ENCODE measurements at regions not wholly inside any gene's neighbourhood (a gene's known extent, or its start where the extent isn't known, plus 50 kb on each side); places are given as distances from the start of the nearest gene placed in this dataset.

- no peak for DNase-seq (ENCODE audit: low read depth in 3 of 3, low spot score in 1 of 3)
Measured at GRCh38 chr6:113623129-113623528, 234.0 kb upstream of the MARCKS start.

GRCh38 chr6:113625850-113626249, 231.3 kb upstream of the MARCKS start:
- DNase-seq (ENCODE audit: low read depth in 3 of 3, low spot score in 1 of 3) = no peak

DNA sequence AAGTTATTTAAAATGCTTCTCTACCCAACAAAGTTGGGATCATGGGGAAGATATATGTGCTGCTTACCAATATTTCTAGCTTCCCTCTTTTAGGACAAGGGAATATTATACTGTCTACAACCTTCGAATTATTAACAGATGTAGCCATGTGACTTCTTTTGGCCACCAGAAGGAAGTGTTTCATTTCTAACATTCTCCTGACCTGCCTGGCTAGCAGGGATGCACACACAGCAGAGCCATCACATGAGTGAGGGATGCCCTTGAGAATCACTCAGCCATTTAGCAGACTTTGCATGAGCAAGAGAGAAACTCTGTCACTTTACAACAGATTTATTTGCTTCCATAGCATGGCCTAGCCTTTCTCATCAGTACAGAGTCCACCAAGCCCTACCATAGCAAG, 230.7 kb upstream of the MARCKS start:
- no peak for DNase-seq (ENCODE audit: low read depth in 3 of 3, low spot score in 1 of 3)

DNA sequence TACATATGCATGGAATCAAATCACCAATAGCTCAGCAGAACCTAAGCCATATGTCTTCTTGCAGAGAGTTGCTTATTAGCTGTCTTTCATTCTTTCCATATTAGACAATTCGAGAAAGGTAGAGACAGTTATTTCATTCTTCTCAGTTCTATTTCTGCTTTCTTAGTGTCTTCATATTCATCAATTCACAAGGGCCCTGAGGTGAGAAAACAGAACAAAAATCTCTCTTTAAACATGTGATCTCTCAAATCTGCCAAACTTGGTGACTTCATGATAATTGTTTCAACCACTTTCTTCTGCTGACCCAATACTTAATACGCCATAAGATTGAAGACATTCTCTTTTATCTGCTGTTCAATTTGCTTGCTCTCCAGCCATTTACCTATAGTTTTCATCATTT, 229.7 kb upstream of the MARCKS start:
- DNase-seq (ENCODE audit: low read depth in 3 of 3, low spot score in 1 of 3) = no peak

DNA sequence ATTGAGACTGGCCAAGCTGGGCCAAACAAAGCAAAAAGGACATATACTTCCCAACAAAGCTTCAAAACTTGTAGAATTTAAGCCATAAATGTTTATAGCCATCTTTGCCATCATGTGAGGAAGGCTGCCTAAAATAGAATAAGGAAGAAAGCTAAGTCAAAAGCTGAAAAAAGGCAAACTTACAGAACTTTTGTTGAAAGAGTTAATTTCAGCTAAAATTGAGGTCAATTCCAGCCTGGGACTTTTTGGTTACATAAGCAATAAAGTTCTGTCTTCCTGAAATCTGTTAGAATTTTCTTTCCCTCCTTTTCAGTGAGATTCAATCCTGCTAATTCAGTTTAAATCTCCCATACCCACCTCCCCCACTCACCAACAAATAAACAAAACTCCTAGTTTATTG, 227.9 kb upstream of the MARCKS start:
- no peak for DNase-seq (ENCODE audit: low read depth in 3 of 3, low spot score in 1 of 3)

- DNase-seq (ENCODE audit: low read depth in 3 of 3, low spot score in 1 of 3) = no peak
Measured at GRCh38 chr6:113629975-113630737, 227.0 kb upstream of the MARCKS start.

GRCh38 chr6:113630738-113631535, 226.2 kb upstream of the MARCKS start:
- DNase-seq (ENCODE audit: low read depth in 3 of 3, low spot score in 1 of 3) = no peak

DNA sequence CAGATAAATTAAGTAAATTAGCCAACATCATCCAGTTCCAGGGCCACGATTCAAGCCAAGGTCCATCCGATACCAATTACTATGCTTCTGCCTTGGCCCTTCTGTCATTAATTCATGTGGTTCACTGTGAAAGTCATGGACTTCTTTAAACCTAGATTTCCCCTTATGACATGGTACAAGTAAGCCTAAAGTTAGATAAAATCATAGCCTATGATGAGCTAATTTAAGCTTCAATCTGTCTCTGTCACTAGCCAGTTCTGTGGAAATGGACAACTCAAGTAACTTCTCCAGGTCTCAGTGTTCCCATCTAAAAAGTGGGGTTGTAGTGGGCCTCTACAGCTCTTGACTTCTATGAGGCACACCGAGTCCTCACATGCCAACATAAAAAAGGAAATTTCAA, 225.5 kb upstream of the MARCKS start:
- no peak for DNase-seq (ENCODE audit: low read depth in 3 of 3, low spot score in 1 of 3)

DNA sequence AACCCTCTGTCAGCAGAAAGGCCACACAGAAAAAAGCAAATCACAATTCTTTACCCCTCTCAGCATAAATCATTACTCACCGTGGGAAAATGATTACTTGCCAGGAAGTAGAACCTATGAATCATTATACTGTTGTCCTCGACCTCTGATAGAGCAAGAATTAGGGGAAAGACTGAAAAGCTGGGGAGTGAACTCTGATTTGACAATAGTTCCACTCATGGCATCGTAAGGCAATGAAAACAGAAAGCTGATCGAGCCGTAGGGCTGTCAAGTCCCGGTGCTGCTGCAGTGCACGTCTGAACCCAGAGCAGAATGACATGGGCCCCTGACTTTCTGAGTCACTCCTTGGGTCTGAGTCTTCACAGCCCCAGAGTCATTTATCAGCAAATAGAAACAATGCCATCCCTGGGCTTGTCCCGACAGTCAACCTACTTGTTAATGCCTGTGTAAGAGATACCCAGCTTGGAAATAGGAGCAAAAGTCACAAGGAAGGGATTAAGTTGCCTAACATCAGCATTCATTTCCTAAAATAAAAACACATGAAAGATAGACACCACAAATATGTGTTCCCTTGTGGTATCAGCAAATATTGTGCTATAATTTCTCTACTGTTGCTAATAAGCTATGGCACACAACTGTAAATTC, 224.8 kb upstream of the MARCKS start:
- DNase-seq (ENCODE audit: low read depth in 3 of 3, low spot score in 1 of 3) = peak in 1 of 3 donors; percentile 7

DNA sequence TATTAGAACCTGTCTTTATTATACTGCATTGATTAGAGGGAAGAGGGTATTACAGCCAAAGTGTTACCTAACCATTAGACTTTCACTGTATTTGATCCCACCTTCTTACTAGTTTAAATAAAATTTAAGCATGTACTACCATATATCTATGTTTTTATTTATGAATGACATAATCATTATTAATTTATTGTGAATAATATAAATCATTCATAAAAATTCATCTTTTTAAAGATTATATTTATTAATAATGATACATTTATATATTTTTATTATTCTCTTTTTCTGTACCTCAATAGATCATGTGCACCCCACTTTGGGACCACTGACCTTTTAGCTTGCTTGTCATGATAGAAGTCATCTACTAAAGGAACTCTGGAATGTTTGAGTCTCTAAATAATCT, 223.5 kb upstream of the MARCKS start:
- no peak for DNase-seq (ENCODE audit: low read depth in 3 of 3, low spot score in 1 of 3)

- no peak for DNase-seq (ENCODE audit: low read depth in 3 of 3, low spot score in 1 of 3)
Measured at GRCh38 chr6:113634352-113635163, 222.6 kb upstream of the MARCKS start.

GRCh38 chr6:113635222-113635986, 221.7 kb upstream of the MARCKS start:
- no peak for DNase-seq (ENCODE audit: low read depth in 3 of 3, low spot score in 1 of 3)

GRCh38 chr6:113636357-113636824, 220.8 kb upstream of the MARCKS start:
- no peak for DNase-seq (ENCODE audit: low read depth in 3 of 3, low spot score in 1 of 3)

DNA sequence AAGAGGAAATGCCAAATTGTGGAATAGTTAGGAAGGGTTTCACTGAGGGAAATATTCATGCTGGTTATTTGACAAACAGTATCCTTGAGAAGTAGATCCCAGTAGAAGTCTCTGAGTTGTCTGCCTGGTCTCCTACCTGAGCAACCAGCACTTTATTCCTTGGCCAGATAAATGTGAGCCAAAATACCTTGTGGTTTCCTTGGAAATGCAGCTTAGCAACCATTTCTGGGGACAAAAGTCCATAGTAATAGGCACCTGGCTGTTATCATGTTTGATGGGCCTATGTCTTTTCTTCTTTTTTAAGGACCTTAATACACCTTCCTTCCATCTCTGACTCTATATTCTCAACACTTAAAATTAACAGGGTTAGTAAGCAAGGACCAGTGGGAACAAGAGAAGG, 217.1 kb upstream of the MARCKS start:
- no peak for DNase-seq (ENCODE audit: low read depth in 3 of 3, low spot score in 1 of 3)

- no peak for DNase-seq (ENCODE audit: low read depth in 3 of 3, low spot score in 1 of 3)
Measured at GRCh38 chr6:113642001-113642713, 215.0 kb upstream of the MARCKS start.

GRCh38 chr6:113642714-113643406, 214.3 kb upstream of the MARCKS start:
- DNase-seq (ENCODE audit: low read depth in 3 of 3, low spot score in 1 of 3) = no peak

GRCh38 chr6:113643407-113643770, 213.8 kb upstream of the MARCKS start:
- no peak for DNase-seq (ENCODE audit: low read depth in 3 of 3, low spot score in 1 of 3)

- DNase-seq (ENCODE audit: low read depth in 3 of 3, low spot score in 1 of 3) = no peak
Measured at GRCh38 chr6:113644861-113645575, 212.1 kb upstream of the MARCKS start.

DNA sequence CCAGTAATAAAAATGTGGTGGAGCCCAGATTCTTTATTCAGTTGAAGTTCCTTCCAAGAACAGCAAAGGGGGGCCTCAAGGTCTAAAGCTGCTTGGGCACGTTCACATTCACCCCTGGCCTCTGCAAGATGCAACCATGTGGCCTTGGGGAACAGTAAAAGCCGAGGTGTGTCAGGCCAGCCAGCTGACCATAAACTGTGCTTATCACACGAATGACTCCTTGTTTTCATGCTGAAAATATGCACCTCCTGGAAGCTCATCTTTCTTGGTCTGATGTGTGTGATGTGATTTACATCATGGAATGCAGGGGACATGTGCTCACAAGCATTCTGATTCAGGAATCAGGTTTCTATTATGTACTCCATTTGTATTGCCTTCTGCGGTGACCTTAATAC, 211.6 kb upstream of the MARCKS start:
- no peak for DNase-seq (ENCODE audit: low read depth in 3 of 3, low spot score in 1 of 3)
